H1 (cell line): ENCODE measurements at regions not wholly inside any gene's neighbourhood (a gene's known extent, or its start where the extent isn't known, plus 50 kb on each side); places are given as distances from the start of the nearest gene placed in this dataset.

ENCODE experiments used
- ASH2L ChIP-seq: fragments of 200-600, 300-600 bp; sonication (generic); IDR thresholded peaks from one replicate; pipeline ENCODE4 v1.7.1; 2017; ENCODE audit warnings: low read length
- CEBPB ChIP-seq: IDR thresholded peaks from 2 replicates; pipeline ENCODE4 v1.6.1; 2012; ENCODE audit warnings: low read depth, low read length
- CHD1 ChIP-seq: IDR thresholded peaks from 2 replicates; pipeline ENCODE4 v1.6.1; 2012; ENCODE audit warnings: low read depth, low read length, improper control_type of control experiment
- EP300 ChIP-seq, 2 experiments: IDR thresholded peaks; 1 replicate in 1 of 2; 2 replicates in 1 of 2; pipeline ENCODE4 v1.6.1; 2011 to 2012; ENCODE audit warnings: low read depth in 2 of 2, low read length in 2 of 2, mild to moderate bottlenecking in 2 of 2, borderline replicate concordance in 1 of 2, inconsistent platforms in 1 of 2, moderate library complexity in 1 of 2
- EZH2 ChIP-seq: fragments of 200-600 bp; sonication (generic); IDR thresholded peaks from 2 replicates; pipeline ENCODE4 v1.7.1; 2012; ENCODE audit warnings: low read depth, mild to moderate bottlenecking, moderate library complexity, low read length, inconsistent platforms; ENCODE audit not compliant: severe bottlenecking
- KDM1A ChIP-seq: fragments of 200-600, 300-600 bp; sonication (generic); IDR thresholded peaks from 2 replicates; pipeline ENCODE4 v1.7.1; 2016; ENCODE audit warnings: mild to moderate bottlenecking, low read length, borderline replicate concordance
- MAFK ChIP-seq: IDR thresholded peaks from 2 replicates; pipeline ENCODE4 v1.6.1; 2012; ENCODE audit warnings: low read depth, mild to moderate bottlenecking, improper control_type of control experiment, low read length
- POLR2A ChIP-seq, 2 experiments: IDR thresholded peaks; 1 replicate in 1 of 2; 2 replicates in 1 of 2; pipeline ENCODE4 v1.6.1; 2011; ENCODE audit warnings: low read depth in 2 of 2, low read length in 2 of 2, mild to moderate bottlenecking in 2 of 2; ENCODE audit errors: control extremely low read depth in 1 of 2
- TF ChIP-seq, protein P1 (sequence below), 3 experiments: IDR thresholded peaks; 1 replicate in 2 of 3; 2 replicates in 1 of 3; pipeline versions ENCODE4 v1.5.1 to v1.6.1; 2011; ENCODE audit warnings: low read length in 3 of 3, mild to moderate bottlenecking in 3 of 3, inconsistent platforms in 2 of 3, low read depth in 1 of 3, moderate library complexity in 1 of 3; ENCODE audit not compliant: insufficient read depth in 1 of 3; ENCODE audit errors: control extremely low read depth in 1 of 3

GRCh38 chr2:160660741-160661140 is 167.1 kb upstream of the RBMS1 start:
- TF ChIP-seq, protein P1, sequence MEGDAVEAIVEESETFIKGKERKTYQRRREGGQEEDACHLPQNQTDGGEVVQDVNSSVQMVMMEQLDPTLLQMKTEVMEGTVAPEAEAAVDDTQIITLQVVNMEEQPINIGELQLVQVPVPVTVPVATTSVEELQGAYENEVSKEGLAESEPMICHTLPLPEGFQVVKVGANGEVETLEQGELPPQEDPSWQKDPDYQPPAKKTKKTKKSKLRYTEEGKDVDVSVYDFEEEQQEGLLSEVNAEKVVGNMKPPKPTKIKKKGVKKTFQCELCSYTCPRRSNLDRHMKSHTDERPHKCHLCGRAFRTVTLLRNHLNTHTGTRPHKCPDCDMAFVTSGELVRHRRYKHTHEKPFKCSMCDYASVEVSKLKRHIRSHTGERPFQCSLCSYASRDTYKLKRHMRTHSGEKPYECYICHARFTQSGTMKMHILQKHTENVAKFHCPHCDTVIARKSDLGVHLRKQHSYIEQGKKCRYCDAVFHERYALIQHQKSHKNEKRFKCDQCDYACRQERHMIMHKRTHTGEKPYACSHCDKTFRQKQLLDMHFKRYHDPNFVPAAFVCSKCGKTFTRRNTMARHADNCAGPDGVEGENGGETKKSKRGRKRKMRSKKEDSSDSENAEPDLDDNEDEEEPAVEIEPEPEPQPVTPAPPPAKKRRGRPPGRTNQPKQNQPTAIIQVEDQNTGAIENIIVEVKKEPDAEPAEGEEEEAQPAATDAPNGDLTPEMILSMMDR (IDR thresholded peaks at IDR 0.05; ENCODE audit: control extremely low read depth in 1 of 3, insufficient read depth in 1 of 3, low read depth in 1 of 3, low read length in 3 of 3): no peak
- TF ChIP-seq CHD1: no peak
- no peak for TF ChIP-seq KDM1A
- TF ChIP-seq EP300 (IDR thresholded peaks at IDR 0.05; ENCODE audit: borderline replicate concordance in 1 of 2, low read depth in 2 of 2, low read length in 2 of 2): no peak
- no peak for TF ChIP-seq ASH2L
- TF ChIP-seq CEBPB: no peak
- no peak for TF ChIP-seq POLR2A (IDR thresholded peaks at IDR 0.05; ENCODE audit: control extremely low read depth in 1 of 2, low read depth in 2 of 2, low read length in 2 of 2)
- TF ChIP-seq EZH2: no peak
- TF ChIP-seq MAFK: no peak
